ENCODE measurements at regions not wholly inside any gene's neighbourhood (a gene's known extent, or its start where the extent isn't known, plus 50 kb on each side); places are given as distances from the start of the nearest gene placed in this dataset.

DNA sequence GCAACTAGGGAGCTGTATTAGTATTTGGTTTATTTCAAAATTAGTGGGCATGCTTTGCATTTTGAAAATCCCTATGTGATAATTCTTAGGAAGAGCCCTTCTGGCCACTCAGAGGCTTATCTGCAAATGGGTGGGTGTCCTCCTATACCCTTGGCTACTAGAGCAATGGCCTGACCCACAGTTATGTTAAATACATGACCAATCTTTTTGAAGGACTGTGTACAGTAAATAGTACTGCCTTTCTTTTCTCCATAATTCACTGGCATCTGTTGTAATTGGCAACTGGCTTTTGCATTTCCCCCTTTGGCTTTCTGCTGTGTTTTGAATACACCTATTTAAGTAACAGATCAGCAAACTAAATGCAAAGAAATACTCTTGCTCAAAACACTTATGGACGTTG lies 175.4 kb downstream of the ANXA2 start:
- H3K27ac ChIP-seq: no peak overlapping the region
- H3K36me3 ChIP-seq: no peaks in the 10 kb centered on the region
- H3K4me3 ChIP-seq (ENCODE audit: low read depth in 1 of 2, low read length in 1 of 2): no peak overlapping the region
- H3K27me3 ChIP-seq: no peaks in the 10 kb centered on the region
- H3K4me1 ChIP-seq (ENCODE audit: control insufficient read depth in 1 of 2, insufficient read depth in 1 of 2, low read depth in 1 of 2, low read length in 1 of 2): no peaks in the 10 kb centered on the region
- H3K9me3 ChIP-seq: no peaks in the 10 kb centered on the region
- TF ChIP-seq, protein P1, sequence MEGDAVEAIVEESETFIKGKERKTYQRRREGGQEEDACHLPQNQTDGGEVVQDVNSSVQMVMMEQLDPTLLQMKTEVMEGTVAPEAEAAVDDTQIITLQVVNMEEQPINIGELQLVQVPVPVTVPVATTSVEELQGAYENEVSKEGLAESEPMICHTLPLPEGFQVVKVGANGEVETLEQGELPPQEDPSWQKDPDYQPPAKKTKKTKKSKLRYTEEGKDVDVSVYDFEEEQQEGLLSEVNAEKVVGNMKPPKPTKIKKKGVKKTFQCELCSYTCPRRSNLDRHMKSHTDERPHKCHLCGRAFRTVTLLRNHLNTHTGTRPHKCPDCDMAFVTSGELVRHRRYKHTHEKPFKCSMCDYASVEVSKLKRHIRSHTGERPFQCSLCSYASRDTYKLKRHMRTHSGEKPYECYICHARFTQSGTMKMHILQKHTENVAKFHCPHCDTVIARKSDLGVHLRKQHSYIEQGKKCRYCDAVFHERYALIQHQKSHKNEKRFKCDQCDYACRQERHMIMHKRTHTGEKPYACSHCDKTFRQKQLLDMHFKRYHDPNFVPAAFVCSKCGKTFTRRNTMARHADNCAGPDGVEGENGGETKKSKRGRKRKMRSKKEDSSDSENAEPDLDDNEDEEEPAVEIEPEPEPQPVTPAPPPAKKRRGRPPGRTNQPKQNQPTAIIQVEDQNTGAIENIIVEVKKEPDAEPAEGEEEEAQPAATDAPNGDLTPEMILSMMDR (IDR thresholded peaks at IDR 0.05): no peak

- H3K27me3 ChIP-seq: no peaks in the 10 kb centered on the region
- TF ChIP-seq, protein P1 (IDR thresholded peaks at IDR 0.05): no peak
- no peak overlapping the region for H3K4me3 ChIP-seq (ENCODE audit: low read depth in 1 of 2, low read length in 1 of 2)
These were observed 174.6 kb downstream of the ANXA2 start for GRCh38 chr15:60223176-60223575.

GRCh38 chr15:60226924-60227323 lies 170.9 kb downstream of the ANXA2 start:
- no peak overlapping the region for H3K27ac ChIP-seq
- H3K4me3 ChIP-seq (ENCODE audit: low read depth in 1 of 2, low read length in 1 of 2): no peak overlapping the region
- no peaks in the 10 kb centered on the region for H3K36me3 ChIP-seq
- TF ChIP-seq, protein P1 (IDR thresholded peaks at IDR 0.05): no peak
- H3K9me3 ChIP-seq: no peaks in the 10 kb centered on the region
- no peaks in the 10 kb centered on the region for H3K4me1 ChIP-seq (ENCODE audit: control insufficient read depth in 1 of 2, insufficient read depth in 1 of 2, low read depth in 1 of 2, low read length in 1 of 2)
- no peaks in the 10 kb centered on the region for H3K27me3 ChIP-seq

More at GRCh38 chr15:60223176-60223575, 174.6 kb downstream of the ANXA2 start:
- no peaks in the 10 kb centered on the region for H3K36me3 ChIP-seq
- no peaks in the 10 kb centered on the region for H3K4me1 ChIP-seq (ENCODE audit: control insufficient read depth in 1 of 2, insufficient read depth in 1 of 2, low read depth in 1 of 2, low read length in 1 of 2)
- no peak overlapping the region for H3K27ac ChIP-seq
- H3K9me3 ChIP-seq: no peaks in the 10 kb centered on the region

DNA sequence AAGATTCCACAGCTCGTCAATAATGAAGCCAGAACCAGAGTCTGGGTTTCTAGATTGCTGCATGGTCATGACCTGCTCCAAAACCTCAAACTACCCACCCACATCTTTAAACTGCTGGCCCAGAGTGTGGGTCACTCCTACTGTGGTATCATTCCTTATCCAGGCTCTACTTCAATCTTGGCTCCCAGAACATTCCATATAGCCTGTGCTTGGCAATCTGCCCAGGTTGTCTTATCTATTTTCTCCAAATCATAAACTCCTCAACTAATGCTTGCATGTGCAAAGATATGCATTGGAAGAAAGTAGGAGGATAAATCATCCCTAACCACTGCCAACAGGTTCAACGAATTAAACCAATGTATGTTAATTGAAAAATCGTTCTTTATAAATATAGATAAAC lies 169.7 kb downstream of the ANXA2 start:
- TF ChIP-seq, protein P1 (IDR thresholded peaks at IDR 0.05): no peak
- Histone ChIP-seq H3K27ac (no peak overlapping the region), H3K4me1 (ENCODE audit: control insufficient read depth in 1 of 2, insufficient read depth in 1 of 2, low read depth in 1 of 2, low read length in 1 of 2) (no peaks in the 10 kb centered on the region), H3K27me3 (no peaks in the 10 kb centered on the region), H3K9me3 (no peaks in the 10 kb centered on the region), H3K4me3 (ENCODE audit: low read depth in 1 of 2, low read length in 1 of 2) (no peak overlapping the region), H3K36me3 (no peaks in the 10 kb centered on the region)

DNA sequence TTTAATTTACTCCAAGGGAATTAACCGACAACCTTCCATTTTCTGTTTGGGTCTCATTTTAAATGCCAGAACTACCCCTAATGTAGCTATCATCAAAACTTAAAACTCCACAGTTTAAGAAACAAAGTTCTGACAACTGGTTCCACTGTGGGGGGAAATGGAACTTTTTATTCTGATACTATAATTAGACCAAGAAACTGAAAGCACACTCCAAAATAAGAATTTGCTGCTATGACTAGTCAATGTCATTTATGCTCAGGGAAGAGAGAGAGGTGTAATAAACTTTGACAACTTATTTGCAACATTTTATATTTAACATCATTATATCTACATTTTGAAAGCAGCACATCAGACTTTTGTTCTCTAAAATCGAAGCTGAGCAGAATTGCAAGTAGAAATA lies 169.2 kb downstream of the ANXA2 start:
- H3K4me1 ChIP-seq (ENCODE audit: control insufficient read depth in 1 of 2, insufficient read depth in 1 of 2, low read depth in 1 of 2, low read length in 1 of 2): no peaks in the 10 kb centered on the region
- H3K27ac ChIP-seq: no peak overlapping the region
- TF ChIP-seq, protein P1 (IDR thresholded peaks at IDR 0.05): no peak
- H3K36me3 ChIP-seq: no peaks in the 10 kb centered on the region
- H3K9me3 ChIP-seq: no peaks in the 10 kb centered on the region
- no peak overlapping the region for H3K4me3 ChIP-seq (ENCODE audit: low read depth in 1 of 2, low read length in 1 of 2)
- no peaks in the 10 kb centered on the region for H3K27me3 ChIP-seq
